OCI-LY3 (cell line): ENCODE measurements at regions not wholly inside any gene's neighbourhood (a gene's known extent, or its start where the extent isn't known, plus 50 kb on each side); places are given as distances from the start of the nearest gene placed in this dataset.

Source experiments
- EZH2phosphoT487 ChIP-seq: fragments of 200-600 bp; shearing (Covaris generic); IDR thresholded peaks from 2 replicates; pipeline ENCODE4 v1.6.1; 2018; ENCODE audit warnings: antibody characterized with exemption, mixed run types, low read depth
- TF ChIP-seq, protein P1 (sequence below): fragments of 200-600, 300-600 bp; sonication (generic); IDR thresholded peaks from 2 replicates; pipeline ENCODE4 v1.5.1; 2014; ENCODE audit warnings: antibody characterized with exemption, low read length, low read depth

GRCh38 chr5:136864960-136865359, 499.6 kb upstream of the TRPC7 start:
- TF ChIP-seq, protein P1, sequence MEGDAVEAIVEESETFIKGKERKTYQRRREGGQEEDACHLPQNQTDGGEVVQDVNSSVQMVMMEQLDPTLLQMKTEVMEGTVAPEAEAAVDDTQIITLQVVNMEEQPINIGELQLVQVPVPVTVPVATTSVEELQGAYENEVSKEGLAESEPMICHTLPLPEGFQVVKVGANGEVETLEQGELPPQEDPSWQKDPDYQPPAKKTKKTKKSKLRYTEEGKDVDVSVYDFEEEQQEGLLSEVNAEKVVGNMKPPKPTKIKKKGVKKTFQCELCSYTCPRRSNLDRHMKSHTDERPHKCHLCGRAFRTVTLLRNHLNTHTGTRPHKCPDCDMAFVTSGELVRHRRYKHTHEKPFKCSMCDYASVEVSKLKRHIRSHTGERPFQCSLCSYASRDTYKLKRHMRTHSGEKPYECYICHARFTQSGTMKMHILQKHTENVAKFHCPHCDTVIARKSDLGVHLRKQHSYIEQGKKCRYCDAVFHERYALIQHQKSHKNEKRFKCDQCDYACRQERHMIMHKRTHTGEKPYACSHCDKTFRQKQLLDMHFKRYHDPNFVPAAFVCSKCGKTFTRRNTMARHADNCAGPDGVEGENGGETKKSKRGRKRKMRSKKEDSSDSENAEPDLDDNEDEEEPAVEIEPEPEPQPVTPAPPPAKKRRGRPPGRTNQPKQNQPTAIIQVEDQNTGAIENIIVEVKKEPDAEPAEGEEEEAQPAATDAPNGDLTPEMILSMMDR: no peak
- TF ChIP-seq EZH2phosphoT487: no peak
